Right forelimb (tissue), 1 donor: ENCODE measurements at regions not wholly inside any gene's neighbourhood (a gene's known extent, or its start where the extent isn't known, plus 50 kb on each side); places are given as distances from the start of the nearest gene placed in this dataset.

ENCODE experiments used
- DNase-seq: peaks from one replicate; pipeline ENCODE4 v3.0.0-alpha.2; 2018

DNA sequence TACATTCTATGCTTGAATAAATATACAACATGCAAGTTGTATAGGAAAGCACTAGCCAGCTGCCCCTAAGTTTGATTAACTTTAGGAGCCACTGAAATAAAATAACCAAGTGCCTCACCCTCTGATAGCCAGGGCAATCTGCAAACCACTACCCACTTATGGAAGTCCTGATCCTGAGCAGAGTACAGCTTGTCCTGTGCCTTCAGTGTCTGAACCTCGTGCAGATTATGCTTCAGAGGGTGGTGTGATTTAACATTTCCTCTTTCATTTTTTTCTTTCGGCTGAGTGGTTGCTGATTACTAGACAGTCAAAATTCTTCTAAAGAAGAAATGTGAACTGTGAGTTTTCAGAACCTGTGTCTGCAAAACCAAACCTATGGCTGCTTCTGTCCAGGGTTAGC lies 327.7 kb downstream of the PIK3R1 start:
- no peak for DNase-seq

GRCh38 chr5:68544091-68544647 lies 328.6 kb downstream of the PIK3R1 start:
- no peak for DNase-seq

DNA sequence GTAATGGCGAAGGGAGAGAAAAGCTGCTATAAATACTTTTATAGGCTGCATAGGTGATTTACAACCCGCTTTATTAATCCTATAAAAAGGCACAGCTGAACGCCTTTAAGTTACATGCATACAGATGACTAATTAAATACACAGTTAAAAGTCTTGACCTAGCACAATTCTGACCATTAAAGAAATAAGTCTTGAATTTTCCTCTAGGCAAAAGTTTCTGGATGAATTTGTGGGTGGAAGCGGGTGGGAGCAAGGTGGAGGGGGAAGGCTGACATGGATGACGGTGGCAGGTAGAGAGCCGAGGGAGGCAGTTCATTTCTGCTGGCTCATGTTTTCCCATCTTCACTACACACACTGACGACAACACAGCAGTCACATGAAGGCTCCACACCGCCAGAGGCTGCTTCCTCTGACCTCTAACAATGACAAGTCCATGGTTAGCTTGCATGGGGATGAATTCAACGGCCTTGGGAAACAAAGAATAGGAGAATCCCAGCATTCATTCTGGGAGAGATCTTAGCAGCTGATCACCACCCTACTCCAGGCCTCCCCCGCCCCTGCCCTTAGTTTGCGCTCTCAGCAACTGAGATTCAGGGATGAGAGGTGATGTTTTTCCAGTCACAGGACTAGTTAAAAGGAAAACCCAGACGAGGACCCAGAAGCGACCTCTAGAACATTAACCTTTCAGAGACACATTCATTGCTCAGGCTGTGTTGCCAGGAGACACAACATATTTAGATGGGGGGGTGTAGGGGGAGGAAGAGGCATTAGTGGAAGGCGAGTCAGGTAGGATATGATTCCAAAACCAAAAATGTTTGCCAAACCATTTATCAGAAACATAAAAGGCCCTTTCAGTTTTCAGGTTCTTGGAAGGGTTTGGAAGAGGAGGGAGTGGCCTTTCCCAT lies 329.3 kb downstream of the PIK3R1 start:
- no peak for DNase-seq

- no peak for DNase-seq
Measured at GRCh38 chr5:68545636-68546295, 330.2 kb downstream of the PIK3R1 start.

DNA sequence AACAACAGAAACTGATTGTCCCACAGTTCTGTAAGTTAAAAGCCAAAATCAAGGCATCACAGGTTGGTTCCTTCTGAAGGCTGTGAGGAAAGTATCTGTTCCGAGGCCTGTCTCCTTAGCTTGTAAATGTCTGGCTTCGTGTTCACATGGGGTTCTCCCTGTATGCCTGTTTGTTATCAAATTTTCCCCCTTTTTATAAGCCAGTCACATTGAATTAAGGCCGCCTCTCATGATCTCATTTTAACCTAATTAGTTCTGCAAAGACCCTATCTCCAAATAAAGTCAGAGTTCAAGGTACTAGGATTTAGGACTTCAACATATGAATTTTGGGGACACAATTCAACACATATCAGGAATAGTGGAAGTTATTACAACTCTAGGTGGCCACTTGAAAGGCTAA lies 331.5 kb downstream of the PIK3R1 start:
- DNase-seq: no peak

GRCh38 chr5:68547622-68548021 lies 332.1 kb downstream of the PIK3R1 start:
- DNase-seq: no peak

DNA sequence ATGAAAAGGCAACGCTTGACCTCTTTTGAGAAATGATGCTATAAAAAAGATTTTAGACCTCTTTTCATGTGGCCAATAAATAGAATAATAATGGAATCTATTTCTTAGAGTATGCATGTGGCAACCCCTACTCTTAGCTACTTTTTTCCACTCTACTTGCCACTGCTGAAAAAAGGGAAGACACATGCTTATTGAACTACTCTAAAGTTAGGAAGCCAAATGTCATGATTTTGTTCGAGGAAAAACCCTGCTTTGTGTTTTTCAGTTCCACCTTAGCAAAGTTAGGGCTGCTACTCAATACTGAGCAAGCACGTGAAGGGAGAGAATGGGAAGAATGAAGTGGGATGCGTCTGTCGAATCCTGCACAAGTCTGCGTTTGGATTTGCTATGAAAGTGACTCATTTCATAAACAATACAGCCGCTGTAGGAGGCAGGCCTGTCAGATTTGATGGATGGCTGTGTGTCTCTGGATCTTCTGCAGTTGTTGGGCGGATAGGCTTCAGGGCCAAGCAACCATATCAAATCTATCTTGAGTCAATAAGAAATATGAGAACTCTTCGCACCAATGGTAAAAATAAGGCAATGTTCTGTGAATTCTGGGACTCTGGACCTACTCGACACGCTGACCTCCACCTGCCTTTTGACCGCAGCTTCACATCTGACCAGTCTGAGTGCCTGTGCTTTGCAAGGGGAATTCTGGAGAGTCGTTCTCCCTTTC lies 333.6 kb downstream of the PIK3R1 start:
- DNase-seq: no peak

- no peak for DNase-seq
Measured at GRCh38 chr5:68550015-68550414, 334.5 kb downstream of the PIK3R1 start.

DNA sequence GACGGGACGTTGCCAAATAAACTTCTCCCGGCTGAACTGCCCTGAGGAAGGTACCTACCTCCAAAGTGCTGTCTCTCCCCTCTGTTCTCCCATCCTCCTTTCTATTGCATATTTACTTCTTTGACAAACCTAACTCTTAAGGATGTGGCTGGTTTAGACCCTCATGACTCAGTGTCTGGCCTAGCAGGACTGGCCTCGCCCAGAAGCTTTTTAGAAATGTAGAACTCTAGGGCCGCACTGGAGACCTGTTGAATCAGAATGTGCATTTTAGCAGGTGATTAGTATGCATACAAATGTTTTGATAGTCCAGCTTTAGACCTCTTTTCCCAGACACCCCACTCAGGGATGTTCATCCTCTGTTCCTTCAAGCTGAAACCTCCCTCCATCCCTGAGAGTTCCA lies 335.9 kb downstream of the PIK3R1 start:
- DNase-seq: no peak

DNA sequence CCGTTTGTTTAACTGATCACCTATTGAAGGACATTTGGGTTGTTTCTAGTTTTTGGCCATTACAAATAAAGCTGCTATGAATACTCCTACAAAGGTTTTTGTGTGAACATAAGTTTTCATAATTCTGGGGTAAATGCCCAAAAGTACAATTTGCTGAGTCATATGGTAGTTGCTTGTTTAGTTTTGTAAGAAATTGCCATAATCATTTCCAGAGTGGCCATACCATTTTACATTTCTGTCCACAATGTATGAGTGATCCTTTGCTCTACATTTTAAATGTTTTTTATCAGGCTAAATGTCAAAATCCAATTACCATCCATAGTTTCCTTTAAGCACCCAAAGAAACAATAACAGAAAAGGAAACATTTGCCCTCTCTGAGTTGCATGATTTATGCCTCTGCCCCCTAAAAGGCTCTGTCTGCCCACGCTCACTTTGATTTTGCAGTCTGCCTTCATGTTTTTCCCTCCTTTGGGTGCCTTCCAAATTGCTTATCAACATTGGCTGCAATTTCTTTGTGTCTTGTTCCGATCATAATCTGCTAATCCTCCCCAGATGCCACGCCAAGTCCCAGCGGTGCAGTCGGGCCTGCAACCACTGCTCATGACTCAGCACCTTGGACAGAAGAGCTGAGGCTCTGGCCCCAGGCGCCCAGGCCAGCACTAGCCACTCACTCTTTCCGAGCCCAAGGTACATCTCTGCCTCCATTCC lies 339.2 kb downstream of the PIK3R1 start:
- no peak for DNase-seq

- DNase-seq: no peak
Measured at GRCh38 chr5:68555907-68556681, 340.5 kb downstream of the PIK3R1 start.

GRCh38 chr5:68557162-68557936 lies 341.8 kb downstream of the PIK3R1 start:
- DNase-seq: no peak

- peak; percentile 88 for DNase-seq
Measured at GRCh38 chr5:68562308-68562707, 346.8 kb downstream of the PIK3R1 start.

DNA sequence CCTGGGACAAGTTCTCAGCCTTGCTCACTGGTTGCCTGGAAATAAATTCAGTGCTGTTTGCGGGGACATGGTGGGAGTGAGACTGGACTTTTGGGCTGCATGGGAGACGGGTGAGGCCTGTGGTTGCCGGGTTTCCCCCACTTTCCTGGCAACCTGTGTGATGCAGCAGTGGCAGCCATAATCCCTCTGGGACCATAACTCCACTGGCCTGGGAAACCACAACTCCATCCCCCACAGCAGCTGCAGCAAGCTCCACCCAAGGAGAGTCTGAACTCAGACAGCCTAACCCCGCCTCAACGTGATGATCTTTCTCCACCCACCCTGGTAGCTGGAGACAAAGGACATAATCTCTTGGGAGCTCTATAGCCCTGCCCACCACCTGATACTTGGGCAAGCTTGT lies 349.9 kb downstream of the PIK3R1 start:
- DNase-seq: no peak

- no peak for DNase-seq
Measured at GRCh38 chr5:68576805-68577204, 361.2 kb downstream of the PIK3R1 start.

DNA sequence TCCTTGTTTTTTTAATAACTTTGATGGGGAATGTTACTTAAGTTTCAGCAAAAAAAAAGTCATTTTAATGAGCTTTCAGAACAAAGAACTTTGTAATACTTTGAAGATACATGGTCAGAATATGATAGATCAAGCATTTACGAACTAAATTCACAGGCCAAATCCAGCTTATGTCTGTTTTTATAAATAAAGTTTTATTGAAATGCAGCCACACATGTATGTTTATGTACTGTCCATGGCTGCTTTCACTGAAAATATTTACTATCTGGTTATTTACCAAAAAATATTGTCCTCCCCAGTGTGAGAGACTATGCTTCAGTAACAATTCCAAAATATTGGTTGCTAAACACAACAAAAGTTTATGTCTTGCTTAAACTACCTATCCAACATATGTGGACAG lies 366.7 kb downstream of the PIK3R1 start:
- DNase-seq: no peak

- no peak for DNase-seq
Measured at GRCh38 chr5:68587171-68587570, 371.6 kb downstream of the PIK3R1 start.

DNA sequence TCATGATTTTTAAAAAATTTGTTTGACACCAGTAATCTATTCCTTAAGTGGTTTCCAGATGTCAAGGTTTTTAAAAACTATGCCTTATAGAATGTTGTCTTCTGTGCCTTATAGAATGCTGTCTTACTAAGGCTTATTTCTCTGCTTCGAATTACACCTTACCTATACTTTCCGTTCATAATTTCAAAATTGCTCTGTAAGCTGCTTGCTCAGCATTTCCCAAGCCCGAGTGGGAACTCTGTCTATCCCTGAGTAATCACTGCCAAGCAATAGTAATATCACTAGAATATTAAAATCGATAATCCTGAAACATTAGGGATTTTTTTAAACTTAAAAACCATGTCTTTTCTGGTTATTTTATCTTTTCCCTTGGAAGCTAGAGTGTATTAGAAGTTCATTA lies 376.3 kb downstream of the PIK3R1 start:
- DNase-seq: no peak

- DNase-seq: no peak
Measured at GRCh38 chr5:68592351-68592750, 376.8 kb downstream of the PIK3R1 start.

DNA sequence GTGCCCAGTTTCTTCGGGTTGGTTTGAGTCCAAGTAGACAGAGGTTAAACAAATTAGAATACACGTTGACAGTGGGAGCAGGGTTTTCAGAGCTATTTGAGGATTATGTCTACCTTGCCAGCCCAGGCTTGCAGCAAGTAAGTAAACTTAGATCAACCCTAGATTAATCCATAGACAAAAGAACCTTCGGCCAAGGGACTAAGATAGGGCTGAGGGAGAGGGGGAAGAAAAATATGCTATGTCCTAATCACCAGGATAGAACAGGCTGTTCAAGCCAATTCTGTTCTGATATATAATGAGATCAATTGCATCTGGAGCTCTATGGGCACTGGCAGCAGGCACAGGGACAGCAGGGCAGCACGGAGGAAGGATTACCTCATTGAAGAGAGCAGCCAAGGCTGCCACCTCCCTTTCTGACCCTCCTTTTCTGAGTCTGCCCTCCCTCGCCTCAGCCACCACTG lies 377.7 kb downstream of the PIK3R1 start:
- DNase-seq: no peak

DNA sequence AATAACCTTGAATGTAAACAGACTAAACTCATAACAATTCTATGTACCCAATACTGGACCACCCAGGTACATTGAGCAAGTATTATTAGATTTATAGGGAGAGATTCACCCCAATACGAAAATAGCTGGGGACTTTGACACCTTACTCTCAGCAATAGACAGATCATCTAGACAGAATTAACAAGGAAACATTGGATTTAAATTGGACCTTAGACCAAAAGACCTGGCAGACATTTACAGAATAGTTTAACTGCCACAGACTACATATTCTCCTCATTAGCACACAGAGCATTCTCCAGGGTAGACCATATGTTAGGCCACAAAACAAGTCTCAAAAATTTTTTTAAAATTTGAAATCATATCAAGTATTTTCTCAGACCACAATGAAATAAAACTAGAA lies 397.4 kb downstream of the PIK3R1 start:
- DNase-seq: no peak
